Neuron (in vitro differentiated cells): ENCODE measurements at regions not wholly inside any gene's neighbourhood (a gene's known extent, or its start where the extent isn't known, plus 50 kb on each side); places are given as distances from the start of the nearest gene placed in this dataset.

Experiments
- H2AFZ ChIP-seq: one replicate; pipeline ENCODE4 v1.6.1; 2013; ENCODE audit warnings: low read depth, mild to moderate bottlenecking, inconsistent platforms, low read length, moderate library complexity
- H3K27me3 ChIP-seq: one replicate; pipeline ENCODE4 v1.6.1; 2013; ENCODE audit warnings: low read length; ENCODE audit not compliant: insufficient read depth
- H3K36me3 ChIP-seq: one replicate; pipeline ENCODE4 v1.6.1; 2013; ENCODE audit warnings: low read length; ENCODE audit not compliant: insufficient read depth
- H3K4me1 ChIP-seq: one replicate; pipeline ENCODE4 v1.6.1; 2013; ENCODE audit warnings: low read length; ENCODE audit not compliant: insufficient read depth
- H3K4me3 ChIP-seq: 2 replicates; pipeline ENCODE4 v1.5.1; 2013; ENCODE audit warnings: mild to moderate bottlenecking, low read length, moderate library complexity
- H3K9me3 ChIP-seq: one replicate; pipeline ENCODE4 v1.6.1; 2013; ENCODE audit warnings: low read length

GRCh38 chr19:30158893-30159245 lies 213.3 kb upstream of the ZNF536 start:
- no peaks in the 10 kb centered on the region for H3K36me3 ChIP-seq
- H3K4me3 ChIP-seq: no peak overlapping the region
- no peaks in the 10 kb centered on the region for H3K4me1 ChIP-seq
- no peak overlapping the region for H2AFZ ChIP-seq
- H3K27me3 ChIP-seq: peaks cover 9% of the 10 kb centered on the region
- H3K9me3 ChIP-seq: no peaks in the 10 kb centered on the region

GRCh38 chr19:30159636-30160035 lies 212.5 kb upstream of the ZNF536 start:
- no peaks in the 10 kb centered on the region for H3K4me1 ChIP-seq
- no peak overlapping the region for H2AFZ ChIP-seq
- peaks cover 9% of the 10 kb centered on the region for H3K27me3 ChIP-seq
- no peak overlapping the region for H3K4me3 ChIP-seq
- H3K36me3 ChIP-seq: no peaks in the 10 kb centered on the region
- no peaks in the 10 kb centered on the region for H3K9me3 ChIP-seq

- H3K4me3 ChIP-seq: no peak overlapping the region
- H3K36me3 ChIP-seq: no peaks in the 10 kb centered on the region
- H3K9me3 ChIP-seq: no peaks in the 10 kb centered on the region
- H2AFZ ChIP-seq: no peak overlapping the region
- H3K27me3 ChIP-seq: peaks cover 9% of the 10 kb centered on the region
- H3K4me1 ChIP-seq: no peaks in the 10 kb centered on the region
Measured at GRCh38 chr19:30160426-30160825, 211.8 kb upstream of the ZNF536 start.

- peaks cover 9% of the 10 kb centered on the region for H3K27me3 ChIP-seq
- no peaks in the 10 kb centered on the region for H3K4me1 ChIP-seq
- H2AFZ ChIP-seq: no peak overlapping the region
- H3K4me3 ChIP-seq: no peak overlapping the region
- no peaks in the 10 kb centered on the region for H3K36me3 ChIP-seq
- H3K9me3 ChIP-seq: no peaks in the 10 kb centered on the region
Measured at GRCh38 chr19:30161021-30161655, 211.0 kb upstream of the ZNF536 start.

GRCh38 chr19:30161770-30162169 lies 210.4 kb upstream of the ZNF536 start:
- Histone ChIP-seq H3K4me3 (no peak overlapping the region), H3K27me3 (peaks cover 9% of the 10 kb centered on the region), H2AFZ (no peak overlapping the region), H3K9me3 (no peaks in the 10 kb centered on the region), H3K4me1 (no peaks in the 10 kb centered on the region), H3K36me3 (no peaks in the 10 kb centered on the region)

- Histone ChIP-seq H3K36me3 (no peaks in the 10 kb centered on the region), H3K9me3 (no peaks in the 10 kb centered on the region), H2AFZ (no peak overlapping the region), H3K27me3 (peaks cover 9% of the 10 kb centered on the region), H3K4me3 (no peak overlapping the region), H3K4me1 (no peaks in the 10 kb centered on the region)
Measured at GRCh38 chr19:30162718-30163117, 209.5 kb upstream of the ZNF536 start.

GRCh38 chr19:30163663-30164062 lies 208.5 kb upstream of the ZNF536 start:
- Histone ChIP-seq H3K36me3 (no peaks in the 10 kb centered on the region), H2AFZ (no peak overlapping the region), H3K4me1 (no peaks in the 10 kb centered on the region), H3K27me3 (peaks cover 9% of the 10 kb centered on the region), H3K9me3 (no peaks in the 10 kb centered on the region), H3K4me3 (no peak overlapping the region)

- H3K27me3 ChIP-seq: peaks cover under 1% of the 10 kb centered on the region
- H3K9me3 ChIP-seq: no peaks in the 10 kb centered on the region
- H2AFZ ChIP-seq: no peak overlapping the region
- H3K4me1 ChIP-seq: no peaks in the 10 kb centered on the region
- H3K4me3 ChIP-seq: no peak overlapping the region
- no peaks in the 10 kb centered on the region for H3K36me3 ChIP-seq
Measured at GRCh38 chr19:30165228-30165813, 206.9 kb upstream of the ZNF536 start.

GRCh38 chr19:30167206-30167868 lies 204.8 kb upstream of the ZNF536 start:
- H3K9me3 ChIP-seq: no peaks in the 10 kb centered on the region
- no peaks in the 10 kb centered on the region for H3K4me1 ChIP-seq
- H3K27me3 ChIP-seq: no peaks in the 10 kb centered on the region
- H2AFZ ChIP-seq: no peak overlapping the region
- H3K4me3 ChIP-seq: no peak overlapping the region
- no peaks in the 10 kb centered on the region for H3K36me3 ChIP-seq

- no peaks in the 10 kb centered on the region for H3K4me1 ChIP-seq
- H3K9me3 ChIP-seq: no peaks in the 10 kb centered on the region
- H3K27me3 ChIP-seq: peaks cover 3% of the 10 kb centered on the region
- H2AFZ ChIP-seq: no peak overlapping the region
- H3K36me3 ChIP-seq: no peaks in the 10 kb centered on the region
- no peak overlapping the region for H3K4me3 ChIP-seq
Measured at GRCh38 chr19:30167976-30168635, 204.1 kb upstream of the ZNF536 start.

GRCh38 chr19:30168760-30169159 lies 203.4 kb upstream of the ZNF536 start:
- Histone ChIP-seq H3K4me3 (no peak overlapping the region), H3K4me1 (no peaks in the 10 kb centered on the region), H2AFZ (no peak overlapping the region), H3K36me3 (no peaks in the 10 kb centered on the region), H3K27me3 (peaks cover 4% of the 10 kb centered on the region), H3K9me3 (no peaks in the 10 kb centered on the region)

- no peak overlapping the region for H3K4me3 ChIP-seq
- H2AFZ ChIP-seq: no peak overlapping the region
- H3K27me3 ChIP-seq: peaks cover 4% of the 10 kb centered on the region
- H3K4me1 ChIP-seq: no peaks in the 10 kb centered on the region
- H3K36me3 ChIP-seq: no peaks in the 10 kb centered on the region
- no peaks in the 10 kb centered on the region for H3K9me3 ChIP-seq
Measured at GRCh38 chr19:30169196-30169900, 202.8 kb upstream of the ZNF536 start.

GRCh38 chr19:30170081-30170480 lies 202.1 kb upstream of the ZNF536 start:
- H3K4me3 ChIP-seq: no peak overlapping the region
- no peaks in the 10 kb centered on the region for H3K4me1 ChIP-seq
- H3K36me3 ChIP-seq: no peaks in the 10 kb centered on the region
- H2AFZ ChIP-seq: no peak overlapping the region
- H3K9me3 ChIP-seq: no peaks in the 10 kb centered on the region
- H3K27me3 ChIP-seq: peaks cover 4% of the 10 kb centered on the region
